Nephron progenitor cell (in vitro differentiated cells): ENCODE measurements at regions not wholly inside any gene's neighbourhood (a gene's known extent, or its start where the extent isn't known, plus 50 kb on each side); places are given as distances from the start of the nearest gene placed in this dataset.
A peak's percentile ranks its signal among the peaks of the same experiment; 100 is the strongest.
"Not testable (repeated sequence)": the region's sequence is repeated elsewhere in the genome, so short reads cannot be mapped to it uniquely, and the experiment has no call there.

Source experiments
- DNase-seq: peaks from one replicate; pipeline ENCODE4 v3.0.0; 2021
- H3K27ac Mint-ChIP-seq: 2 replicates; pipeline ENCODE4 v1.8.0; 2021; ENCODE audit warnings: mild to moderate bottlenecking, moderate library complexity, mixed read lengths
- H3K27me3 Mint-ChIP-seq: 2 replicates; pipeline ENCODE4 v1.8.0; 2021; ENCODE audit warnings: mild to moderate bottlenecking, low read depth, mixed read lengths; ENCODE audit not compliant: poor library complexity
- H3K36me3 Mint-ChIP-seq: 2 replicates; pipeline ENCODE4 v1.8.0; 2021; ENCODE audit warnings: low read depth, mixed read lengths
- H3K4me1 Mint-ChIP-seq: 2 replicates; pipeline ENCODE4 v1.8.0; 2021; ENCODE audit warnings: mixed read lengths
- H3K4me3 Mint-ChIP-seq: 2 replicates; pipeline ENCODE4 v1.8.0; 2021; ENCODE audit warnings: mild to moderate bottlenecking, moderate library complexity, mixed read lengths
- H3K9me3 Mint-ChIP-seq: 2 replicates; pipeline ENCODE4 v1.8.0; 2021; ENCODE audit warnings: mild to moderate bottlenecking, moderate library complexity, mixed read lengths
- CTCF ChIP-seq: fragments of 200-600 bp; sonication (generic); IDR thresholded peaks from 2 replicates; pipeline ENCODE4 v1.5.0; 2021; ENCODE audit warnings: antibody characterized with exemption

- H3K27me3 Mint-ChIP-seq, result no peaks in the 10 kb centered on the region
- H3K4me1 Mint-ChIP-seq, result no peaks in the 10 kb centered on the region
- no peak for DNase-seq
- H3K27ac Mint-ChIP-seq, result no peak overlapping the region
- H3K4me3 Mint-ChIP-seq, result no peak overlapping the region
- no peak for TF ChIP-seq CTCF
- no peaks in the 10 kb centered on the region for H3K9me3 Mint-ChIP-seq
- no peaks in the 10 kb centered on the region for H3K36me3 Mint-ChIP-seq
These were observed 608.0 kb downstream of the COL12A1 start for GRCh38 chr6:74597840-74598239.

- Mint-ChIP-seq H3K36me3 (no peaks in the 10 kb centered on the region), H3K27ac (no peak overlapping the region)
These were observed 608.6 kb downstream of the COL12A1 start for GRCh38 chr6:74597266-74597665.

GRCh38 chr6:74596588-74596987 is 609.3 kb downstream of the COL12A1 start:
- H3K9me3 Mint-ChIP-seq, result no peaks in the 10 kb centered on the region
- H3K36me3 Mint-ChIP-seq, result no peaks in the 10 kb centered on the region
- no peak overlapping the region for H3K4me3 Mint-ChIP-seq
- DNase-seq, result no peak
- no peaks in the 10 kb centered on the region for H3K27me3 Mint-ChIP-seq
- no peaks in the 10 kb centered on the region for H3K4me1 Mint-ChIP-seq
- TF ChIP-seq CTCF, result no peak
- no peak overlapping the region for H3K27ac Mint-ChIP-seq

More at GRCh38 chr6:74597266-74597665, 608.6 kb downstream of the COL12A1 start:
- TF ChIP-seq CTCF, result no peak
- H3K4me1 Mint-ChIP-seq, result no peaks in the 10 kb centered on the region
- H3K4me3 Mint-ChIP-seq, result no peak overlapping the region
- no peaks in the 10 kb centered on the region for H3K9me3 Mint-ChIP-seq
- no peaks in the 10 kb centered on the region for H3K27me3 Mint-ChIP-seq
- no peak for DNase-seq

- TF ChIP-seq CTCF, result peak; percentile 36
- not testable (repeated sequence) for DNase-seq, H3K4me3 Mint-ChIP-seq, H3K27ac Mint-ChIP-seq, H3K27me3 Mint-ChIP-seq, H3K36me3 Mint-ChIP-seq, H3K9me3 Mint-ChIP-seq, H3K4me1 Mint-ChIP-seq
These were observed 611.5 kb downstream of the COL12A1 start for GRCh38 chr6:74594350-74594749.

- Mint-ChIP-seq H3K4me1 (no peaks in the 10 kb centered on the region), H3K36me3 (no peaks in the 10 kb centered on the region), H3K27me3 (no peaks in the 10 kb centered on the region), H3K9me3 (no peaks in the 10 kb centered on the region), H3K4me3 (no peak overlapping the region), H3K27ac (no peak overlapping the region)
- no peak for DNase-seq
- no peak for TF ChIP-seq CTCF
These were observed 617.6 kb downstream of the COL12A1 start for GRCh38 chr6:74588094-74588832.

- no peak for TF ChIP-seq CTCF
- H3K4me3 Mint-ChIP-seq, result no peak overlapping the region
- H3K36me3 Mint-ChIP-seq, result no peaks in the 10 kb centered on the region
- no peaks in the 10 kb centered on the region for H3K27me3 Mint-ChIP-seq
- no peak for DNase-seq
- no peaks in the 10 kb centered on the region for H3K4me1 Mint-ChIP-seq
- H3K9me3 Mint-ChIP-seq, result no peaks in the 10 kb centered on the region
- H3K27ac Mint-ChIP-seq, result no peak overlapping the region
These were observed 618.5 kb downstream of the COL12A1 start for GRCh38 chr6:74587386-74587785.
